A549 (cell line): ENCODE measurements at regions not wholly inside any gene's neighbourhood (a gene's known extent, or its start where the extent isn't known, plus 50 kb on each side); places are given as distances from the start of the nearest gene placed in this dataset.

Experiments
- KDM1A ChIP-seq: fragments of 200-600 bp; sonication (generic); IDR thresholded peaks from 2 replicates; pipeline ENCODE4 v1.6.1; 2016; ENCODE audit warnings: low read depth, mild to moderate bottlenecking
- KDM5A ChIP-seq: fragments of 200-600 bp; sonication (generic); IDR thresholded peaks from 2 replicates; pipeline ENCODE4 v1.6.1; 2016; ENCODE audit warnings: antibody characterized with exemption, mild to moderate bottlenecking
- PHF8 ChIP-seq: fragments of 200-600 bp; sonication (generic); IDR thresholded peaks from 2 replicates; pipeline ENCODE4 v1.6.1; 2016; ENCODE audit warnings: low read depth, mild to moderate bottlenecking, antibody characterized with exemption, moderate library complexity, borderline replicate concordance
- TP53 ChIP-seq: fragments of 250-450 bp; sonication (Bioruptor Pico); IDR thresholded peaks from 2 replicates; pipeline ENCODE4 v1.5.0; 2021; ENCODE audit warnings: mild to moderate bottlenecking, moderate library complexity
- TF ChIP-seq, protein P1 (sequence below): fragments of >200 bp; sonication (Bioruptor Twin); formaldehyde crosslinking; IDR thresholded peaks from 3 replicates; pipeline ENCODE4 v1.5.1; 2016
- TF ChIP-seq, protein P2 (sequence below): fragments of >200 bp; sonication (Bioruptor Twin); formaldehyde crosslinking; IDR thresholded peaks from 2 replicates; pipeline ENCODE4 v1.6.1; 2016

DNA sequence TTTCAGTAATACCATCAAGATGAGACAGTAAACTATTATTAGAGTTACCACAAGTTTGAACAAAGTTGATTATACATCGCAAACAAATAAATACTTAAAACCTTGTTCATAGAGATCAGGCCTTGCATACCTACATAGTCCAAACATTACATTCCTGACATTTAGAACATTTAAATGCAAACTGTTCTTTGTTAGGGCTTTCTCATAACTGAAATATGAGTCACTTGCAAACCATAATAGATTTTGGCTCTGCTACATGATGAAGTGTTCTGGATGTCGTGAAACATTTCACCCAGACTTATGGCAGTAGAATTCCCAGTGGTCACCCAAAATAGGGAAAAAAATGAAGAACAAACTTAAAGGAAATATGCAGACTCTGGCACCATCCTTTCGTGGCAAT, 75.0 kb downstream of the FAT4 start:
- TF ChIP-seq KDM1A, result no peak
- TF ChIP-seq PHF8, result no peak
- TF ChIP-seq, protein P1, sequence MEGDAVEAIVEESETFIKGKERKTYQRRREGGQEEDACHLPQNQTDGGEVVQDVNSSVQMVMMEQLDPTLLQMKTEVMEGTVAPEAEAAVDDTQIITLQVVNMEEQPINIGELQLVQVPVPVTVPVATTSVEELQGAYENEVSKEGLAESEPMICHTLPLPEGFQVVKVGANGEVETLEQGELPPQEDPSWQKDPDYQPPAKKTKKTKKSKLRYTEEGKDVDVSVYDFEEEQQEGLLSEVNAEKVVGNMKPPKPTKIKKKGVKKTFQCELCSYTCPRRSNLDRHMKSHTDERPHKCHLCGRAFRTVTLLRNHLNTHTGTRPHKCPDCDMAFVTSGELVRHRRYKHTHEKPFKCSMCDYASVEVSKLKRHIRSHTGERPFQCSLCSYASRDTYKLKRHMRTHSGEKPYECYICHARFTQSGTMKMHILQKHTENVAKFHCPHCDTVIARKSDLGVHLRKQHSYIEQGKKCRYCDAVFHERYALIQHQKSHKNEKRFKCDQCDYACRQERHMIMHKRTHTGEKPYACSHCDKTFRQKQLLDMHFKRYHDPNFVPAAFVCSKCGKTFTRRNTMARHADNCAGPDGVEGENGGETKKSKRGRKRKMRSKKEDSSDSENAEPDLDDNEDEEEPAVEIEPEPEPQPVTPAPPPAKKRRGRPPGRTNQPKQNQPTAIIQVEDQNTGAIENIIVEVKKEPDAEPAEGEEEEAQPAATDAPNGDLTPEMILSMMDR, result no peak
- TF ChIP-seq TP53 (CRISPR knock-in tag), result no peak
- TF ChIP-seq, protein P2, sequence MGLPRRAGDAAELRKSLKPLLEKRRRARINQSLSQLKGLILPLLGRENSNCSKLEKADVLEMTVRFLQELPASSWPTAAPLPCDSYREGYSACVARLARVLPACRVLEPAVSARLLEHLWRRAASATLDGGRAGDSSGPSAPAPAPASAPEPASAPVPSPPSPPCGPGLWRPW, result no peak
- no peak for TF ChIP-seq KDM5A
